GM12878 (cell line): ENCODE measurements at regions not wholly inside any gene's neighbourhood (a gene's known extent, or its start where the extent isn't known, plus 50 kb on each side); places are given as distances from the start of the nearest gene placed in this dataset.

Source experiments
- ATAC-seq: fragments of 200-7000 bp; cut with Tn5 transposase; 3 replicates; pipeline ENCODE4 v1.9.1; 2020; ENCODE audit warnings: mild to moderate bottlenecking, moderate library complexity
- BruUV-seq: library from RNA; stranded (reverse); fragments of 400-500 nt; replicated peaks from 2 replicates; lab custom pipeline; 2021; lab: Mats Ljungman, UMichigan
- CTCF ChIA-PET: fragments of 300-600 bp; sonication (Branson Sonifier 250); formaldehyde crosslinking; extraction: SDS; loops from one replicate; lab custom pipeline; 2021; ENCODE audit warnings: inconsistent platforms; lab: Yijun Ruan, JAX
- POLR2A ChIA-PET: fragments of 350-600 bp; formaldehyde crosslinking; extraction: SDS; loops from one replicate; lab custom pipeline; 2021; ENCODE audit warnings: inconsistent platforms; lab: Charles Lee
- RAD21 ChIA-PET: fragments of 300-600 bp; sonication (Branson Sonifier 250); formaldehyde crosslinking; loops from one replicate; lab custom pipeline; 2023; ENCODE audit warnings: antibody characterized with exemption; ENCODE audit not compliant: unreplicated experiment; lab: Charles Lee
- SMC1A ChIA-PET: fragments of 300-600 bp; sonication (Branson Sonifier 250); formaldehyde crosslinking; loops from one replicate; lab custom pipeline; 2023; ENCODE audit not compliant: unreplicated experiment, uncharacterized antibody; lab: Charles Lee
- DNase-seq: peaks from one replicate; pipeline ENCODE4 v3.0.0-alpha.2; 2011; ENCODE audit warnings: low read depth, low spot score
- FAIRE-seq: peaks from 3 replicates; lab custom pipeline; 2011; peaks lifted over from hg19 to GRCh38; lab: Jason Lieb, UNC
- H2AFZ ChIP-seq: 2 replicates; pipeline ENCODE4 v1.6.0; 2011; ENCODE audit warnings: low read depth, low read length, control low read depth; ENCODE audit not compliant: control insufficient read depth
- H3K27ac ChIP-seq: 2 replicates; pipeline ENCODE4 v1.5.1; 2011; ENCODE audit warnings: control low read depth; ENCODE audit not compliant: control insufficient read depth, insufficient read depth
- H3K27me3 ChIP-seq, 2 experiments: replicated peaks in 1 of 2; 2 replicates each; pipeline versions ENCODE4 v1.6.0 to v1.6.1; 2011; ENCODE audit warnings: low read length in 1 of 2; ENCODE audit not compliant: control insufficient read depth in 2 of 2, insufficient read depth in 2 of 2
- H3K36me3 ChIP-seq, 2 experiments: 2 replicates each; pipeline ENCODE4 v1.5.1; 2011; ENCODE audit warnings: low read length in 1 of 2; ENCODE audit not compliant: control insufficient read depth in 2 of 2, insufficient read depth in 2 of 2
- H3K4me1 ChIP-seq: 2 replicates; pipeline ENCODE4 v1.6.1; 2011; ENCODE audit warnings: mild to moderate bottlenecking, low read length, moderate library complexity, mixed read lengths; ENCODE audit not compliant: control insufficient read depth, insufficient read depth
- H3K4me2 ChIP-seq: 2 replicates; pipeline ENCODE4 v1.6.0; 2011; ENCODE audit warnings: control low read depth; ENCODE audit not compliant: control insufficient read depth, insufficient read depth
- H3K4me3 ChIP-seq: fragments of 200-600 bp; sonication (generic); 2 replicates; pipeline ENCODE4 v1.5.1; 2016
- H3K79me2 ChIP-seq: 2 replicates; pipeline ENCODE4 v1.6.0; 2011; ENCODE audit warnings: low read length; ENCODE audit not compliant: control insufficient read depth, insufficient read depth
- H3K9ac ChIP-seq: 2 replicates; pipeline ENCODE4 v1.8.0; 2011; ENCODE audit warnings: low read length, control low read depth, mixed read lengths; ENCODE audit not compliant: control insufficient read depth, insufficient read depth
- H3K9me3 ChIP-seq: replicated peaks from 3 replicates; pipeline ENCODE4 v1.5.1; 2011; ENCODE audit warnings: mild to moderate bottlenecking, low read length; ENCODE audit not compliant: control insufficient read depth, insufficient read depth
- H4K20me1 ChIP-seq: 2 replicates; pipeline ENCODE4 v1.6.0; 2011; ENCODE audit not compliant: control insufficient read depth, insufficient read depth
- CUX1 ChIP-seq: IDR thresholded peaks from 2 replicates; pipeline ENCODE4 v1.6.1; 2012; ENCODE audit warnings: improper control_type of control experiment, low read depth, low read length; ENCODE audit not compliant: insufficient replicate concordance
- HDAC6 ChIP-seq: fragments of 200-600 bp; sonication (generic); IDR thresholded peaks from one replicate; pipeline ENCODE4 v1.8.0; 2017; ENCODE audit warnings: antibody characterized with exemption; ENCODE audit not compliant: unreplicated experiment
- JUND ChIP-seq: IDR thresholded peaks from 2 replicates; pipeline ENCODE4 v1.6.1; 2012; ENCODE audit warnings: low read depth, mild to moderate bottlenecking, low read length, improper control_type of control experiment, moderate library complexity
- KAT2A ChIP-seq: conservative IDR thresholded peaks from 2 replicates; pipeline ENCODE4 v1.6.1; 2011; ENCODE audit warnings: low read depth, low read length; ENCODE audit not compliant: control insufficient read depth
- SP1 ChIP-seq: IDR thresholded peaks from one replicate; pipeline ENCODE4 v1.6.1; 2011; ENCODE audit warnings: low read depth, low read length
- ZBED1 ChIP-seq: IDR thresholded peaks from 2 replicates; pipeline ENCODE4 v1.6.1; 2016; ENCODE audit warnings: borderline replicate concordance
- ZBTB11 ChIP-seq: fragments of 450-650 bp; formaldehyde crosslinking; IDR thresholded peaks from 2 replicates; pipeline ENCODE4 v1.5.0; 2022; ENCODE audit warnings: mild to moderate bottlenecking, missing genetic modification characterization
- WGBS: methylation state at CpG from one replicate; pipeline ENCODE4 v1.1.6; 2016; ENCODE audit warnings: low lambda C conversion rate; ENCODE audit not compliant: insufficient replicate concordance, insufficient coverage; ENCODE audit errors: missing lambda C conversion rate; 5-methylcytosine and 5-hydroxymethylcytosine counted together
- in situ Hi-C: fragments of 300-500 bp; cut with MboI; formaldehyde crosslinking; loops from 9 replicates; pipeline ENCODE4 v1.14.3; 2018; ENCODE audit warnings: mixed read lengths
- intact Hi-C: fragments of 100-400 bp; cut with micrococcal nuclease; formaldehyde crosslinking; loops from one replicate; pipeline ENCODE4 v1.14.2; 2022; ENCODE audit not compliant: unreplicated experiment
- TF ChIP-seq, protein P1 (sequence below): fragments of 450-650 bp; formaldehyde crosslinking; IDR thresholded peaks from 2 replicates; pipeline ENCODE4 v1.4.0; 2022; ENCODE audit warnings: mild to moderate bottlenecking, moderate library complexity

GRCh38 chr15:52857937-52858781 is 68.0 kb upstream of the ONECUT1 start:
- ATAC-seq (no peak), FAIRE-seq (no peak), DNase-seq (no peak)
- Histone ChIP-seq H3K4me1 (no peaks in the 10 kb centered on the region), H3K4me2 (no peak overlapping the region), H3K27ac (no peak overlapping the region), H3K79me2 (no peaks in the 10 kb centered on the region), H2AFZ (no peak overlapping the region), H3K36me3 (no peaks in the 10 kb centered on the region), H4K20me1 (no peaks in the 10 kb centered on the region), H3K27me3 (0 out of 4 replicates have a peak, but pooled peaks cover 0 to 4% of the 10 kb centered on the region in 2 experiments), H3K9me3 (no peaks in the 10 kb centered on the region), H3K9ac (no peak overlapping the region), H3K4me3 (no peak overlapping the region)
- RAD21 ChIA-PET: no interaction called here
- no TSS peak for BruUV-seq
- TF ChIP-seq ZBED1 (no peak), CUX1 (no peak), ZBTB11 (no peak), SP1 (no peak), KAT2A (no peak), HDAC6 (no peak), JUND (no peak)
- TF ChIP-seq, protein P1, sequence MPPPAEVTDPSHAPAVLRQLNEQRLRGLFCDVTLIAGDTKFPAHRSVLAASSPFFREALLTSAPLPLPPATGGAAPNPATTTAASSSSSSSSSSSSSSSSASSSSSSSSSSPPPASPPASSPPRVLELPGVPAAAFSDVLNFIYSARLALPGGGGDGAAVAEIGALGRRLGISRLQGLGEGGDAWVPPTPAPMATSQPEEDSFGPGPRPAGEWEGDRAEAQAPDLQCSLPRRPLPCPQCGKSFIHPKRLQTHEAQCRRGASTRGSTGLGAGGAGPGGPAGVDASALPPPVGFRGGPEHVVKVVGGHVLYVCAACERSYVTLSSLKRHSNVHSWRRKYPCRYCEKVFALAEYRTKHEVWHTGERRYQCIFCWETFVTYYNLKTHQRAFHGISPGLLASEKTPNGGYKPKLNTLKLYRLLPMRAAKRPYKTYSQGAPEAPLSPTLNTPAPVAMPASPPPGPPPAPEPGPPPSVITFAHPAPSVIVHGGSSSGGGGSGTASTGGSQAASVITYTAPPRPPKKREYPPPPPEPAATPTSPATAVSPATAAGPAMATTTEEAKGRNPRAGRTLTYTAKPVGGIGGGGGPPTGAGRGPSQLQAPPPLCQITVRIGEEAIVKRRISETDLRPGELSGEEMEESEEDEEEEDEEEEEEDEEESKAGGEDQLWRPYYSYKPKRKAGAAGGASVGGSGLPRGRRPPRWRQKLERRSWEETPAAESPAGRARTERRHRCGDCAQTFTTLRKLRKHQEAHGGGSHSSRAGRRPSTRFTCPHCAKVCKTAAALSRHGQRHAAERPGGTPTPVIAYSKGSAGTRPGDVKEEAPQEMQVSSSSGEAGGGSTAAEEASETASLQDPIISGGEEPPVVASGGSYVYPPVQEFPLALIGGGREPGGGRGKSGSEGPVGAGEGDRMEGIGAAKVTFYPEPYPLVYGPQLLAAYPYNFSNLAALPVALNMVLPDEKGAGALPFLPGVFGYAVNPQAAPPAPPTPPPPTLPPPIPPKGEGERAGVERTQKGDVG (CRISPR knock-in tag): no peak
- POLR2A ChIA-PET: no interaction called here
- 26% methylated on average over 14 of the region's 14 CpGs for WGBS
- intact Hi-C loops: no loop called here
- CTCF ChIA-PET: no interaction called here
- SMC1A ChIA-PET: no interaction called here
- in situ Hi-C loops: no loop called here
